Endodermal cell (in vitro differentiated cells): ENCODE measurements at regions not wholly inside any gene's neighbourhood (a gene's known extent, or its start where the extent isn't known, plus 50 kb on each side); places are given as distances from the start of the nearest gene placed in this dataset.
A peak's percentile ranks its signal among the peaks of the same experiment; 100 is the strongest.

Experiments
- DNase-seq: peaks from one replicate; pipeline ENCODE4 v3.0.0-alpha.2; 2017
- H3K27ac ChIP-seq: 2 replicates; pipeline ENCODE4 v1.5.1; 2013; ENCODE audit warnings: mild to moderate bottlenecking, low read depth, low read length, moderate library complexity
- H3K27me3 ChIP-seq: 2 replicates; pipeline ENCODE4 v1.6.1; 2013; ENCODE audit warnings: mild to moderate bottlenecking, low read length, moderate library complexity; ENCODE audit not compliant: insufficient read depth, control insufficient read depth, poor library complexity, severe bottlenecking
- H3K36me3 ChIP-seq: 2 replicates; pipeline ENCODE4 v1.7.0; 2013; ENCODE audit warnings: mild to moderate bottlenecking, low read length, moderate library complexity; ENCODE audit not compliant: control insufficient read depth, insufficient read depth
- H3K4me1 ChIP-seq: one replicate; pipeline ENCODE4 v1.7.0; 2013; ENCODE audit warnings: low read length; ENCODE audit not compliant: control insufficient read depth, insufficient read depth
- H3K4me3 ChIP-seq: 2 replicates; pipeline ENCODE4 v1.5.1; 2013; ENCODE audit warnings: mild to moderate bottlenecking, low read length, moderate library complexity
- H3K9ac ChIP-seq: 2 replicates; pipeline ENCODE4 v1.6.1; 2013; ENCODE audit warnings: mild to moderate bottlenecking, low read length, moderate library complexity; ENCODE audit not compliant: poor library complexity, severe bottlenecking; ENCODE audit errors: extremely low read depth
- H3K9me3 ChIP-seq: 2 replicates; pipeline ENCODE4 v1.6.1; 2013; ENCODE audit warnings: mild to moderate bottlenecking, low read length, moderate library complexity; ENCODE audit not compliant: control insufficient read depth
- H3K27ac Mint-ChIP-seq: 2 replicates; pipeline ENCODE4 v1.8.0; 2020; ENCODE audit warnings: mixed read lengths
- H3K27me3 Mint-ChIP-seq: 2 replicates; pipeline ENCODE4 v1.8.0; 2021; ENCODE audit warnings: mild to moderate bottlenecking, mixed read lengths; ENCODE audit not compliant: insufficient read depth
- H3K36me3 Mint-ChIP-seq: 2 replicates; pipeline ENCODE4 v1.8.0; 2020; ENCODE audit warnings: low read depth, mixed read lengths
- H3K4me1 Mint-ChIP-seq: 2 replicates; pipeline ENCODE4 v1.8.0; 2020; ENCODE audit warnings: mixed read lengths
- H3K4me3 Mint-ChIP-seq: 2 replicates; pipeline ENCODE4 v1.8.0; 2020; ENCODE audit warnings: mild to moderate bottlenecking, moderate library complexity, mixed read lengths
- H3K9me3 Mint-ChIP-seq: 2 replicates; pipeline ENCODE4 v1.8.0; 2020; ENCODE audit warnings: mild to moderate bottlenecking, mixed read lengths
- CTCF ChIP-seq: fragments of 200-600 bp; sonication (generic); conservative IDR thresholded peaks from 2 replicates; pipeline ENCODE4 v1.5.0; 2021; ENCODE audit warnings: antibody characterized with exemption, mild to moderate bottlenecking
- WGBS, 2 experiments: methylation state at CpG; one replicate each; pipeline versions ENCODE4 v1.1.5 to v1.1.7; 2013; ENCODE audit warnings: missing lambda C conversion rate in 2 of 2, mixed read lengths in 1 of 2; ENCODE audit not compliant: insufficient coverage in 1 of 2, insufficient read length in 1 of 2; 5-methylcytosine and 5-hydroxymethylcytosine counted together

GRCh38 chr13:50129706-50130122 lies 114.5 kb downstream of the KCNRG start:
- 0% methylated on average over 12 to 22 of the region's 22 CpGs for WGBS, 2 experiments
- Mint-ChIP-seq H3K27me3 (peaks cover 91% of the 10 kb centered on the region), H3K4me3 (peak overlapping the region; percentile 44), H3K36me3 (no peaks in the 10 kb centered on the region), H3K4me1 (peaks cover 43% of the 10 kb centered on the region), H3K27ac (no peak overlapping the region), H3K9me3 (no peaks in the 10 kb centered on the region)
- H3K27ac ChIP-seq = no peak overlapping the region
- DNase-seq = no peak
- H3K9ac ChIP-seq = no peak overlapping the region
- H3K27me3 ChIP-seq = peaks cover 92% of the 10 kb centered on the region
- no peaks in the 10 kb centered on the region for H3K9me3 ChIP-seq
- H3K4me1 ChIP-seq = peaks cover 23% of the 10 kb centered on the region
- TF ChIP-seq CTCF = no peak
- H3K4me3 ChIP-seq = peak overlapping the region; percentile 50
- H3K36me3 ChIP-seq = no peaks in the 10 kb centered on the region

- Mint-ChIP-seq H3K27ac (no peak overlapping the region), H3K4me1 (peaks cover 43% of the 10 kb centered on the region), H3K4me3 (peak overlapping the region; percentile 44), H3K9me3 (no peaks in the 10 kb centered on the region), H3K27me3 (peaks cover 96% of the 10 kb centered on the region), H3K36me3 (no peaks in the 10 kb centered on the region)
- no peak for TF ChIP-seq CTCF
- Histone ChIP-seq H3K27me3 (peaks cover 98% of the 10 kb centered on the region), H3K4me3 (peak overlapping the region; percentile 50), H3K36me3 (no peaks in the 10 kb centered on the region), H3K9me3 (no peaks in the 10 kb centered on the region), H3K9ac (no peak overlapping the region), H3K27ac (no peak overlapping the region), H3K4me1 (peaks cover 23% of the 10 kb centered on the region)
- DNase-seq = peak; percentile 82
- WGBS, 2 experiments = 1 to 2% methylated on average over 24 to 63 of the region's 63 CpGs
Measured at GRCh38 chr13:50130123-50130946, 115.1 kb downstream of the KCNRG start.

- H3K27me3 Mint-ChIP-seq = peaks cover 96% of the 10 kb centered on the region
- no peak overlapping the region for H3K27ac Mint-ChIP-seq
Measured at GRCh38 chr13:50131920-50132903, 117.0 kb downstream of the KCNRG start.

More at GRCh38 chr13:50131920-50132903, 117.0 kb downstream of the KCNRG start:
- H3K27ac ChIP-seq = no peak overlapping the region
- peak overlapping the region; percentile 2 for H3K4me3 ChIP-seq
- Mint-ChIP-seq H3K4me1 (peaks cover 32% of the 10 kb centered on the region), H3K36me3 (no peaks in the 10 kb centered on the region), H3K9me3 (no peaks in the 10 kb centered on the region), H3K4me3 (peak overlapping the region; percentile 38)
- peak; percentile 82 for DNase-seq
- peaks cover 100% of the 10 kb centered on the region for H3K27me3 ChIP-seq
- TF ChIP-seq CTCF = no peak
- no peaks in the 10 kb centered on the region for H3K36me3 ChIP-seq
- H3K4me1 ChIP-seq = peaks cover 16% of the 10 kb centered on the region
- WGBS, 2 experiments = 3% methylated on average over 26 to 34 of the region's 34 CpGs
- no peak overlapping the region for H3K9ac ChIP-seq
- no peaks in the 10 kb centered on the region for H3K9me3 ChIP-seq
